HepG2 (cell line): ENCODE measurements at regions not wholly inside any gene's neighbourhood (a gene's known extent, or its start where the extent isn't known, plus 50 kb on each side); places are given as distances from the start of the nearest gene placed in this dataset.

Experiments used
- ATAC-seq: fragments of 200-7000 bp; cut with Tn5 transposase; 3 replicates; pipeline ENCODE4 v1.9.1; 2020; ENCODE audit warnings: mild to moderate bottlenecking, moderate library complexity
- BruUV-seq: library from RNA; stranded (reverse); fragments of 400-500 nt; replicated peaks from 2 replicates; lab custom pipeline; 2021; lab: Mats Ljungman, UMichigan
- CTCF ChIA-PET: fragments of 300-600 bp; formaldehyde crosslinking; extraction: SDS; loops from one replicate; lab custom pipeline; 2021; ENCODE audit warnings: low total read pairs, inconsistent platforms, low intra/inter-chr PET ratio; lab: Yijun Ruan, JAX
- POLR2A ChIA-PET: fragments of 350-600 bp; sonication (Branson Sonifier 250); formaldehyde crosslinking; loops from one replicate; lab custom pipeline; 2020; ENCODE audit warnings: antibody characterized with exemption, inconsistent platforms; lab: Yijun Ruan, JAX
- DNase-seq: peaks from one replicate; pipeline ENCODE4 v3.0.0-alpha.2; 2015; ENCODE audit warnings: low spot score
- FAIRE-seq: peaks from 3 replicates; lab custom pipeline; 2011; peaks lifted over from hg19 to GRCh38; lab: Jason Lieb, UNC
- H2AFZ ChIP-seq: one replicate; pipeline ENCODE4 v1.6.1; 2011; ENCODE audit warnings: low read length, inconsistent platforms
- H3K27ac ChIP-seq: fragments of 300-600 bp; 3 replicates; pipeline ENCODE4 v1.8.0; 2011; ENCODE audit warnings: mixed run types, mild to moderate bottlenecking, mixed read lengths, low read length, inconsistent platforms; ENCODE audit not compliant: insufficient read depth; ENCODE audit errors: extremely low read length
- H3K27me3 ChIP-seq, 2 experiments: fragments of 200-600 bp in 1 of 2; 2 replicates in 1 of 2; 3 replicates in 1 of 2; pipeline versions ENCODE4 v1.6.0 to v1.8.0; 2011; ENCODE audit warnings: low read length in 2 of 2, mild to moderate bottlenecking in 2 of 2, moderate library complexity in 2 of 2, inconsistent platforms in 1 of 2; ENCODE audit not compliant: insufficient read depth in 2 of 2, control insufficient read depth in 1 of 2
- H3K36me3 ChIP-seq, 2 experiments: fragments of 200-600 bp in 1 of 2; replicated peaks in 1 of 2; 2 replicates in 1 of 2; 3 replicates in 1 of 2; pipeline versions ENCODE4 v1.5.1 to v1.8.0; 2011; ENCODE audit warnings: low read length in 2 of 2, inconsistent platforms in 1 of 2; ENCODE audit not compliant: insufficient read depth in 2 of 2, control insufficient read depth in 1 of 2
- H3K4me1 ChIP-seq: 2 replicates; pipeline ENCODE4 v1.5.1; 2012; ENCODE audit warnings: low read length, inconsistent platforms; ENCODE audit not compliant: insufficient read depth
- H3K4me2 ChIP-seq: 2 replicates; pipeline ENCODE4 v1.6.0; 2011; ENCODE audit warnings: low read depth, low read length, inconsistent platforms
- H3K4me3 ChIP-seq, 3 experiments: fragments of 200-600 bp in 1 of 3; sonication (generic), shearing (Covaris generic) in 1 of 3; replicated peaks in 1 of 3; 2 replicates each; pipeline ENCODE4 v1.5.1; 2011 to 2016; ENCODE audit warnings: low read length in 3 of 3, inconsistent platforms in 2 of 3, low read depth in 2 of 3, mild to moderate bottlenecking in 2 of 3, control low read depth in 1 of 3, mixed read lengths in 1 of 3; ENCODE audit not compliant: insufficient read depth in 1 of 3
- H3K79me2 ChIP-seq: one replicate; pipeline ENCODE4 v1.6.1; 2011; ENCODE audit warnings: low read length, inconsistent platforms; ENCODE audit not compliant: insufficient read depth
- H3K9ac ChIP-seq: 2 replicates; pipeline ENCODE4 v1.6.0; 2011; ENCODE audit warnings: mild to moderate bottlenecking, low read depth, low read length, inconsistent platforms; ENCODE audit not compliant: insufficient read depth
- H3K9me3 ChIP-seq: 2 replicates; pipeline ENCODE4 v1.5.1; 2012; ENCODE audit warnings: mild to moderate bottlenecking, low read length
- H4K20me1 ChIP-seq: 2 replicates; pipeline ENCODE4 v1.6.0; 2011; ENCODE audit warnings: inconsistent platforms, mild to moderate bottlenecking, low read length, moderate library complexity; ENCODE audit not compliant: insufficient read depth
- ATF2 ChIP-seq: sonication (generic); formaldehyde crosslinking; IDR thresholded peaks from 2 replicates; pipeline ENCODE4 v1.4.0; 2020; ENCODE audit warnings: missing genetic modification reagents
- GLMP ChIP-seq: sonication (generic); formaldehyde crosslinking; IDR thresholded peaks from 2 replicates; pipeline ENCODE4 v1.9.0; 2021; ENCODE audit warnings: missing genetic modification reagents, mild to moderate bottlenecking, borderline replicate concordance
- KDM6A ChIP-seq: IDR thresholded peaks from 2 replicates; pipeline ENCODE4 v1.6.1; 2016; ENCODE audit warnings: low read depth
- MNT ChIP-seq: fragments of 450-650 bp; IDR thresholded peaks from 2 replicates; pipeline ENCODE4 v1.6.1; 2016
- PITX1 ChIP-seq: sonication (generic); formaldehyde crosslinking; IDR thresholded peaks from 2 replicates; pipeline ENCODE4 v1.5.1; 2020; ENCODE audit warnings: mild to moderate bottlenecking, missing genetic modification reagents
- ZNF275 ChIP-seq: sonication (generic); formaldehyde crosslinking; IDR thresholded peaks from 2 replicates; pipeline ENCODE4 v1.8.0; 2022; ENCODE audit warnings: missing genetic modification reagents, mild to moderate bottlenecking, inconsistent platforms, borderline replicate concordance
- WGBS: methylation state at CpG from one replicate; pipeline ENCODE4 v1.1.6; 2017; ENCODE audit warnings: low lambda C conversion rate; 5-methylcytosine and 5-hydroxymethylcytosine counted together
- in situ Hi-C: cut with HindIII; loops from 2 replicates; pipeline ENCODE4 v1.10.0; 2017; ENCODE audit warnings: low pct_unique_long_range_greater_than_20kb; ENCODE audit not compliant: extremely low pct_ligation_motif_present
- intact Hi-C: fragments of 100-400 bp; cut with micrococcal nuclease; formaldehyde crosslinking; loops from one replicate; pipeline ENCODE4 v1.10.0; 2022; ENCODE audit not compliant: unreplicated experiment

- intact Hi-C loops (no loop called here), in situ Hi-C loops (no loop called here)
- BruUV-seq, result no TSS peak
- H3K79me2 ChIP-seq, result no peaks in the 10 kb centered on the region
- DNase-seq (no peak), ATAC-seq (no peak), FAIRE-seq (no peak)
- H3K36me3 ChIP-seq, result no peaks in the 10 kb centered on the region
- no peak overlapping the region for H2AFZ ChIP-seq
- no peak overlapping the region for H3K4me3 ChIP-seq
- 19% methylated on average over 4 of the region's 4 CpGs for WGBS
- H3K27ac ChIP-seq, result no peak overlapping the region
- ChIA-PET CTCF (no interaction called here), POLR2A (no interaction called here)
- no peak overlapping the region for H3K4me2 ChIP-seq
- H4K20me1 ChIP-seq, result no peaks in the 10 kb centered on the region
- 0 out of 2 replicates have a peak, but pooled peaks have one; percentile 18 for TF ChIP-seq MNT
- no peak for TF ChIP-seq PITX1 (CRISPR knock-in tag)
- TF ChIP-seq ATF2 (CRISPR knock-in tag), result no peak
- TF ChIP-seq KDM6A (CRISPR knock-in tag), result no peak
- no peak for TF ChIP-seq ZNF275 (CRISPR knock-in tag)
- TF ChIP-seq GLMP, result no peak
- peaks cover 7% of the 10 kb centered on the region; the same call in 1 of the 2 replicates for H3K9me3 ChIP-seq
- no peak overlapping the region for H3K9ac ChIP-seq
- H3K4me1 ChIP-seq, result no peaks in the 10 kb centered on the region
- no peaks in the 10 kb centered on the region; a peak in 1 of 5 replicates for H3K27me3 ChIP-seq
These were observed 79.9 kb upstream of the LMCD1 start for GRCh38 chr3:8421711-8422110.
